ENCODE measurements at regions not wholly inside any gene's neighbourhood (a gene's known extent, or its start where the extent isn't known, plus 50 kb on each side); places are given as distances from the start of the nearest gene placed in this dataset.

GRCh38 chr15:35184646-35185045 lies 99.6 kb upstream of the NANOGP8 start:
- ATAC-seq (no peak), DNase-seq (ENCODE audit: extremely low read depth in 1 of 4, low spot score in 3 of 4) (no peak), FAIRE-seq (no peak)
- intact Hi-C loops (cut with micrococcal nuclease) = no loop called here
- Histone ChIP-seq H2AFZ (ENCODE audit: low read depth, low read length) (peak overlapping the region; percentile 61), H3K27me3 (ENCODE audit: control insufficient read depth in 2 of 2, insufficient read depth in 2 of 2, low read length in 2 of 2) (no peaks in the 10 kb centered on the region), H3K9ac (ENCODE audit: insufficient read depth in 1 of 2, low read depth in 2 of 2, low read length in 2 of 2) (no peak overlapping the region), H3K79me2 (ENCODE audit: control insufficient read depth, insufficient read depth, low read length) (no peaks in the 10 kb centered on the region), H3K9me3 (replicated peaks; ENCODE audit: control insufficient read depth, insufficient read depth, low read depth, low read length) (no peaks in the 10 kb centered on the region), H3K4me3 (no peak overlapping the region), H3K27ac (ENCODE audit: extremely low read depth, low read depth, low read length) (no peak overlapping the region), H3K4me2 (ENCODE audit: insufficient read depth, low read length) (no peak overlapping the region), H3K4me1 (replicated peaks in 1 of 2; ENCODE audit: control insufficient read depth in 2 of 2, insufficient read depth in 2 of 2, low read length in 2 of 2) (no peaks in the 10 kb centered on the region), H3K9me1 (ENCODE audit: control insufficient read depth, insufficient read depth, low read length) (no peaks in the 10 kb centered on the region), H3K36me3 (ENCODE audit: control insufficient read depth, insufficient read depth, low read length) (no peaks in the 10 kb centered on the region), H4K20me1 (replicated peaks; ENCODE audit: control insufficient read depth, insufficient read depth, low read length) (no peaks in the 10 kb centered on the region)
- in situ Hi-C loops (cut with MboI) = no loop called here
- 38% methylated on average over 1 of the region's 1 CpG for whole genome bisulfite sequencing (ENCODE audit: insufficient coverage, low coverage, missing lambda C conversion rate)
- no TSS peak for BruUV-seq (replicated peaks)
- CTCF ChIA-PET (ENCODE audit: low intra/inter-chr PET ratio) = no interaction called here
- POLR2A ChIA-PET = interaction anchor here (0.9 kb wide), 1 partner anchor 9 kb away, joined by 3 read pairs; no protein-coding TSS in a partner anchor
- TF ChIP-seq MLLT1 (IDR thresholded peaks at IDR 0.05) (no peak), ZNF197 (CRISPR knock-in tag; IDR thresholded peaks at IDR 0.05; ENCODE audit: low read depth) (no peak), ZNF124 (CRISPR knock-in tag; IDR thresholded peaks at IDR 0.05) (no peak), SMC3 (conservative IDR thresholded peaks at IDR 0.05; ENCODE audit: insufficient read depth, low read depth, low read length) (no peak), HNRNPH1 (optimal IDR thresholded peaks at IDR 0.05; ENCODE audit: low read depth, low read length) (no peak), RBM25 (IDR thresholded peaks at IDR 0.05; ENCODE audit: low read depth, low read length, severe bottlenecking) (no peak), ZNF407 (IDR thresholded peaks at IDR 0.05; ENCODE audit: low read depth) (no peak), XRCC4 (IDR thresholded peaks at IDR 0.05; ENCODE audit: extremely low read depth, insufficient read depth, insufficient read length) (no peak), MCM2 (IDR thresholded peaks at IDR 0.05; ENCODE audit: low read depth) (no peak), PYGO2 (tag; IDR thresholded peaks at IDR 0.05) (no peak), PHF8 (IDR thresholded peaks at IDR 0.05; ENCODE audit: borderline replicate concordance, low read length) (no peak), EHMT2 (IDR thresholded peaks at IDR 0.05) (no peak)
